Globus pallidus (tissue), 1 donor: ENCODE measurements at regions not wholly inside any gene's neighbourhood (a gene's known extent, or its start where the extent isn't known, plus 50 kb on each side); places are given as distances from the start of the nearest gene placed in this dataset.

Experiments
- DNase-seq: peaks from one replicate; pipeline ENCODE4 v3.0.0-alpha.2; 2015; ENCODE audit warnings: low spot score

GRCh38 chr1:34408011-34408410 lies 231.3 kb downstream of the C1orf94 start:
- DNase-seq: no peak

GRCh38 chr1:34409689-34410229 lies 233.1 kb downstream of the C1orf94 start:
- DNase-seq: no peak

- DNase-seq: no peak
Observed at GRCh38 chr1:34412598-34413370, 236.1 kb downstream of the C1orf94 start.

GRCh38 chr1:34415140-34415539 lies 238.4 kb downstream of the C1orf94 start:
- DNase-seq: no peak

- no peak for DNase-seq
Observed at GRCh38 chr1:34418166-34418565, 241.5 kb downstream of the C1orf94 start.

- DNase-seq: peak; percentile 7
Observed at GRCh38 chr1:34419663-34420136, 243.0 kb downstream of the C1orf94 start.

GRCh38 chr1:34425046-34425445 lies 248.3 kb downstream of the C1orf94 start:
- DNase-seq: no peak

GRCh38 chr1:34425785-34426184 lies 249.1 kb downstream of the C1orf94 start:
- no peak for DNase-seq

- DNase-seq: no peak
Observed at GRCh38 chr1:34426325-34426896, 249.7 kb downstream of the C1orf94 start.

GRCh38 chr1:34427170-34427569 lies 250.5 kb downstream of the C1orf94 start:
- DNase-seq: no peak

- DNase-seq: no peak
Observed at GRCh38 chr1:34433099-34433498, 256.4 kb downstream of the C1orf94 start.

GRCh38 chr1:34436836-34437235 lies 260.1 kb downstream of the C1orf94 start:
- DNase-seq: no peak

- DNase-seq: no peak
Observed at GRCh38 chr1:34441259-34442069, 264.8 kb downstream of the C1orf94 start.

GRCh38 chr1:34444516-34444915 lies 267.8 kb downstream of the C1orf94 start:
- no peak for DNase-seq

- no peak for DNase-seq
Observed at GRCh38 chr1:34450325-34450724, 273.6 kb downstream of the C1orf94 start.

- DNase-seq: no peak
Observed at GRCh38 chr1:34452451-34452850, 275.7 kb downstream of the C1orf94 start.

GRCh38 chr1:34455121-34455520 lies 278.4 kb downstream of the C1orf94 start:
- DNase-seq: no peak

GRCh38 chr1:34460193-34460592 lies 283.5 kb downstream of the C1orf94 start:
- peak; percentile 16 for DNase-seq

- DNase-seq: no peak
Observed at GRCh38 chr1:34470401-34470800, 284.4 kb upstream of the GJB5 start.

GRCh38 chr1:34474566-34474965 lies 280.3 kb upstream of the GJB5 start:
- DNase-seq: no peak

- no peak for DNase-seq
Observed at GRCh38 chr1:34476371-34476770, 278.5 kb upstream of the GJB5 start.

GRCh38 chr1:34477632-34478141 lies 277.2 kb upstream of the GJB5 start:
- no peak for DNase-seq
